ENCODE measurements at regions not wholly inside any gene's neighbourhood (a gene's known extent, or its start where the extent isn't known, plus 50 kb on each side); places are given as distances from the start of the nearest gene placed in this dataset.

DNA sequence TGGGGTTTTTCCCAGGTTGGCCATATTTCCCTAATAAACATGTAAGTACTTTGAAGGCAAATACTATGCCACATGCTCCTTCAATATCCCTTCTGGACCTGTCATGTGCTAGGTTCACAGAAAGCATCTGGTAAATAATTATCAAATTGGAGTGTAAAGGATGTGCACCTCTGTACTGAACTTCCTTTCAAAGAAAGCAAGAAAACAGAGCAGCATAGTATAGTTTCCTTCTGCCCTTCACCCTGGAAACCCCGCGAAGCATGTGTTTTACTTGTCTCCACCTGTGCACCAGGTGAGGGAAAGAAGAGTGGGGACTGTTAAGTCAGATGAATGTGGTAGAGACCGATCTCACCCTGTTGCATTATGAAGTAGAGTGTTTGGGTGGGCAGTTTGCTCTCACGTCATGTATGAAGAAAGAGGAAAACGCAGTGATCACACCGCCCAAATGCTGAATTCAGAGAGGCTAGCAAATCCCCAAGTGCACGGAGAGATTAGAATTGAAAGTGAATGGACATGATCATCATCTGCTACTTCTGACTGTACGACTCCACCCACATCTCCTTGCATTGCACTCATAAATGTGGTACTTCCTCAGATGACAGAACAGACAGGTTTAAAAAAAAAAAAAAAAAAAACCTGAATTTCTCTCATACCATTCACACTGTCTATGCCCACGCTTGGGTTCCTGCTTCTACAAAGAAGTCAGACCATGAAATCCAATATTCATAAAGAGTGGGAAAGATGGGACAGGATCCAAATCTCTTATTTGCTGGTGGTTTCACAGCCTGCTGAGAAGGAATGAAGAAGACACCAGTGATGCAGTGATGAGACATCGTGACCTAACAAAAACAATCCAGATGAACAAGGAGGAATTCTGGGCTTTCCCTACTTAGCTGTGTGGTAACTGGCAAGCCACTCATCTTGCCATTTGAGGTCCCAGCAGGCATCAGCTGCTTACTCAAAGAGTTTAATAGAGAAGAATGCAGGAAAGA lies 448.6 kb downstream of the BCL11A start:
- DNase-seq (ENCODE audit: insufficient read length, low spot score) (no peak), FAIRE-seq (no peak)
- TF ChIP-seq, protein P1, sequence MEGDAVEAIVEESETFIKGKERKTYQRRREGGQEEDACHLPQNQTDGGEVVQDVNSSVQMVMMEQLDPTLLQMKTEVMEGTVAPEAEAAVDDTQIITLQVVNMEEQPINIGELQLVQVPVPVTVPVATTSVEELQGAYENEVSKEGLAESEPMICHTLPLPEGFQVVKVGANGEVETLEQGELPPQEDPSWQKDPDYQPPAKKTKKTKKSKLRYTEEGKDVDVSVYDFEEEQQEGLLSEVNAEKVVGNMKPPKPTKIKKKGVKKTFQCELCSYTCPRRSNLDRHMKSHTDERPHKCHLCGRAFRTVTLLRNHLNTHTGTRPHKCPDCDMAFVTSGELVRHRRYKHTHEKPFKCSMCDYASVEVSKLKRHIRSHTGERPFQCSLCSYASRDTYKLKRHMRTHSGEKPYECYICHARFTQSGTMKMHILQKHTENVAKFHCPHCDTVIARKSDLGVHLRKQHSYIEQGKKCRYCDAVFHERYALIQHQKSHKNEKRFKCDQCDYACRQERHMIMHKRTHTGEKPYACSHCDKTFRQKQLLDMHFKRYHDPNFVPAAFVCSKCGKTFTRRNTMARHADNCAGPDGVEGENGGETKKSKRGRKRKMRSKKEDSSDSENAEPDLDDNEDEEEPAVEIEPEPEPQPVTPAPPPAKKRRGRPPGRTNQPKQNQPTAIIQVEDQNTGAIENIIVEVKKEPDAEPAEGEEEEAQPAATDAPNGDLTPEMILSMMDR (IDR thresholded peaks at IDR 0.05; ENCODE audit: insufficient read depth, missing control alignments), result no peak

DNA sequence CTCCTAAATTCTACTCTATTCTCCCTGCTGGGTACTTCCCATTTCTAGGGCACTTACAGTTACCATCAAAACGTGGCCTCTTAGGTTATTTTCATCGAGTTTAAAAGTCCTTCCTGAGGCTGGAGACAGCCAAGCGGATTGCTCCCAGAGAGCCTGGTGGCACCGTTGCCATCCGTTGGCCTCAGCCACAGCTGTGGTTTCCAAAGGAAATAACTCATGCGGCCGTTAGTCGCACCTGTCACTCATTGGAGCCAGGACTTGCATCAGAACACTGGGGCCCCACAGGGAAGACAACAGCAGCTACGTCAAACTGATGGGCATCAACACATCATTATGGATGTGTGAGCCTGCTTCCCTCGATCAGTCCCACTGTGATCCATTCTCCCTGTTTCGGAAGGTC lies 453.4 kb downstream of the BCL11A start:
- DNase-seq (ENCODE audit: insufficient read length, low spot score), result no peak
- no peak for FAIRE-seq
- TF ChIP-seq, protein P1 (IDR thresholded peaks at IDR 0.05; ENCODE audit: insufficient read depth, missing control alignments), result no peak

DNA sequence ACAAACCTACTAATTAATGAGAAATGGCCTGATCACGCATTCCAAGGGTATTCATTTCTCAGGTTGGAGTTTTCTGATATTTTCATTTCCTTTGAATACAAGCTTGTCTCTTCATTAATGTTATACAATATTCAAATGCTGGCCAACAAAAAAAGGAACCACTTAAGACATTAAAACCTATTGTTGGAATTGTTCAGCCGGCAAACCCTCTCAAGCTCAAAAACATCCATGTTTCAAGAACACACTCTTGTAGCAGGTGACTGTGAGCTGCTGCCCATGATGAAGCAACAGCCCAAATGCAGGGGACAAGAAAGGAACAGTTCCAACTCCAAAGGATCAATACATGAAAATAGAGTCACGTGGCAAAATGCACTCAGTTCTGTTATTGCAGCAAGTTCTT lies 454.5 kb downstream of the BCL11A start:
- DNase-seq (ENCODE audit: insufficient read length, low spot score) (no peak), FAIRE-seq (no peak)
- TF ChIP-seq, protein P1 (IDR thresholded peaks at IDR 0.05; ENCODE audit: insufficient read depth, missing control alignments), result no peak

DNA sequence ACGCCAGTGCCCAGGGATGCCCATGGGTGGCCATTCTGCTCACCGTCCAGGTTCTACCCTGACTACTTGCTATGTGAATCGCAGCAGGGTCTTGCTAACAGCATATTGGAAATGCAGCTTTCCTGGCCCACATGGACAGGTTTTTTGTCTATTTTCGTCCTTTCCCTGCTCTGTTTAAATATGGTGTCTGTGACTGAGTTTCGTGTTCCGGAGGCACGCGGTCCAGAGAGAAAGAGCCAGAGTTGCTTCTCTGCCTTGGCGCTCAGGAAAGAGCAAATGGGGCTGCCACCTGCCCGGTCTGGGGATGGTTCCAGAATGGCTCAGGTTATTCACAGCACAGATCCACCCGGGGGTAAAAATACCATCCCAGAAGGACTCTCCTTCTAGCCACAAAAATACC lies 456.2 kb downstream of the BCL11A start:
- no peak for DNase-seq (ENCODE audit: insufficient read length, low spot score)
- no peak for FAIRE-seq
- TF ChIP-seq, protein P1 (IDR thresholded peaks at IDR 0.05; ENCODE audit: insufficient read depth, missing control alignments), result no peak

DNA sequence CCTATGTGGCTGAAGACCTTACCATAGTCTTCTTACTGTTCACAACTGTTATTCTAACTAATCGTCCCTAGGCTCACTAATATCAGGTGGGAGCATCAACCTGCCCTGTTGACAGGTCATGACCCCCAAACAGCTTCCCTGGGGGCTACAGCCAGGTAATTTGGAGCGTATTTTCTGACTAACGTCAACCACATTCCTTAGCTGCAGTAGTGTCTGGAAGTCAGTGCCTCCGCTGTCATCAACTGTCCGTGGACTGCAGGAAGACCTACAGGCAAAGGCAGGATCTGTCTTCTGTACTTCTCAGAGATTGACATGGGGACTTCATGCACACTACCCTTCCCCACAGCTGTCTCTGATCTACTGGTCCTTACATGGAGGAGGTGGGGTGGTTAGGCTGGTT lies 456.9 kb downstream of the BCL11A start:
- no peak for DNase-seq (ENCODE audit: insufficient read length, low spot score)
- TF ChIP-seq, protein P1 (IDR thresholded peaks at IDR 0.05; ENCODE audit: insufficient read depth, missing control alignments), result no peak
- FAIRE-seq, result no peak

DNA sequence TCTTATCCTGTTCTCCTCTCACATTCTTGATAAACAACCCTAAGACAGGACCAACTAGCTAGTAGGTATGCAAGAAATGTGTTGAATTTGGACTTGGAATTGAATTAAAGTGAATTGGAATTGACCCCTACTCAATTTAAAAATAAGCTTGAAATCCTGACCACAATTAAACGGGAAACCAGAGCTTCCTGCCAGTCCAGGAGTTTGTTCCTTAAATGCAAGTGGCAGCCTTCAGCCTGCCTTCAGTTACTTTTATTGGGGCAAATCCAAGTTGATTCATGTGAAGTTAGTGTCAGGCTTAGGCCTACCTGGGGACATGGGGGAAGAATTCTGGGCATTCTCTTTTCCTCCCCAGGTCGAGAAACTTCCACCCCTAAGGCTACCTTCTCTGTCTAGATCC lies 457.6 kb downstream of the BCL11A start:
- TF ChIP-seq, protein P1 (IDR thresholded peaks at IDR 0.05; ENCODE audit: insufficient read depth, missing control alignments), result no peak
- DNase-seq (ENCODE audit: insufficient read length, low spot score) (no peak), FAIRE-seq (no peak)

DNA sequence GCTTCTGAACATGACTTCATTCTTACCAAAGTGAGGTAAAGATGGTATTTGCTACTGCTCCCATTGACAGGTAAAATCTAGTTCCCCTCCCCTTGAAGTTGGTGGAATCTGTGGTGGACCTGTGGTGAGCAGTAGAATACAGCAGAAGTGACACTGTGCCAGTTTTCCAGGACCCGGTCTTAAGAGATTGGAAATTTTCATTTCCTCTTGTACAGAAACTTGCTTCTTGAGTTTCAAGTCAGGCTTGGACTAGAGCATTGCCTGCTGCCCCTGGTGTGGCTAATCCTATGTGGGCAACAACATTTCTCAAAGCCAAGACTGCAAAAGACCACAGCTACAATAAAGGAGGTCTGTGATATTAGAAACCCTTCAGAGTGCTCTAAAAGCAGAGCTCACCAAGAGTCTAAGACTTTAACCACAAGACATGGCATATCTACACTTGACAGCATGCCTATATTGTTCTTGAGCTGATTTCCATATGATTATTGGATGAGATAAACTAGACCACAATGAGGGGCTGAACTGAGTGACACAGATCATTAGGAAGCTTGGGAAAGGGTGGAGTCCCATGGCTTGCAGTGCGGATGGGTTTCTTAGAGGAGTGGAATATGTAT lies 458.1 kb downstream of the BCL11A start:
- TF ChIP-seq, protein P1 (IDR thresholded peaks at IDR 0.05; ENCODE audit: insufficient read depth, missing control alignments), result no peak
- no peak for DNase-seq (ENCODE audit: insufficient read length, low spot score)

More for the DNA sequence above, 458.1 kb downstream of the BCL11A start:
- no peak for FAIRE-seq
